ENCODE measurements at regions not wholly inside any gene's neighbourhood (a gene's known extent, or its start where the extent isn't known, plus 50 kb on each side); places are given as distances from the start of the nearest gene placed in this dataset.

DNA sequence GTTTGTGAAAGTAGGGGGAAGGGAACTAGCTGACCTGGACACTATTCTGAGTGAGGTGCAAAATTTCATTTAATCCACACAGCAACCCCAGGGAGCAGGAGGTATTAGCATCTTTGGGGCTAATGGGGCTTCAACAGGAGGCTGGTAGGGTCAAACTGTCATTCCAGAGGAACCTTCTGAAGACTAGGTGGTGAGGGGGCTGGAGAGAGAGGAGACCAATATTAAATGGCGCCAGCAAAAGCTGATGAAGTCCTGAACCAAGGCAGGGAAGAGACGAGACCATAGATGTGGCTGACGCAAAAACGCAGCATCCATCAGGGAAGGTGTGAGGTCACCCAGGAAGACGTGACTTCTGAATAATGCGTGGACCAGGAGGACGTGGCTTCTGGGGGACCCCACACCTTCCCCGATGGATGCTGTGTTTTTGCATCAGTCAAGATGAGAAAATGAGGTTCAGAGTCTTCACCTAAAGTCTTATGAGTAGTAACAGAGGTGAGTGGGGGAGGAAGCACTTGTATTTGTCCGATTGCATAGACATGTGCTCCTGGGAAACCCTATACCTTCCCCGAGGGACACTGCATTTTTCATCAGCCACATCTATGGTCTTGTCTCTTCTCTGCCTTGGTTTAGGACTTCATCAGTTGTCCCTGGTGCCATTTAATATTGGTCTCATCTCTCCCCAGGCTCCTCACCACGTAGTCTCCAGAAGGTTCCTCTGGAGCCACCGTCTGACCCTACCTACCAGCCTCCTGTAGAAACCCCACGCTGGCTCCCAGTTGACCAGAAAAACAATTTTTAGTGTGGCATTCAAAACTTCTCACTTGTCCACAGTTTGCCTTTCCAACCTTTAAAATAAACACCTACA is 188.6 kb downstream of the MYCN start:
- H3K27ac ChIP-seq (ENCODE audit: low read depth in 1 of 2, low read length in 2 of 2), result no peak overlapping the region
- no peak overlapping the region for H3K4me3 ChIP-seq (ENCODE audit: low read depth in 1 of 3, low read length in 3 of 3)
- no peaks in the 10 kb centered on the region for H3K9me3 ChIP-seq (ENCODE audit: control insufficient read depth in 4 of 4, low read length in 3 of 4)
- DNase-seq (ENCODE audit: low spot score), result peak; percentile 21
- no peak overlapping the region for H3K9ac ChIP-seq (ENCODE audit: low read depth in 1 of 2, low read length in 2 of 2)
- H3K4me1 ChIP-seq (ENCODE audit: control insufficient read depth in 4 of 4, insufficient read depth in 4 of 4, low read length in 3 of 4), result no peaks in the 10 kb centered on the region
- H3K36me3 ChIP-seq (ENCODE audit: control insufficient read depth in 4 of 4, insufficient read depth in 3 of 4, low read depth in 1 of 4, low read length in 3 of 4), result no peaks in the 10 kb centered on the region
- no peaks in the 10 kb centered on the region for H3K27me3 ChIP-seq (ENCODE audit: control insufficient read depth in 4 of 4, insufficient read depth in 4 of 4, low read length in 3 of 4)
- TF ChIP-seq NR2F2 (IDR thresholded peaks at IDR 0.05) (no peak), GABPA (IDR thresholded peaks at IDR 0.05 in 1 of 2, conservative IDR thresholded peaks at IDR 0.05 in 1 of 2) (no peak), TAF1 (conservative IDR thresholded peaks at IDR 0.05) (no peak), MAX (IDR thresholded peaks at IDR 0.05) (no peak), FOXA2 (IDR thresholded peaks at IDR 0.05) (no peak), SP1 (IDR thresholded peaks at IDR 0.05) (no peak), RAD21 (IDR thresholded peaks at IDR 0.05) (no peak), RXRA (IDR thresholded peaks at IDR 0.05) (no peak), ZBTB33 (IDR thresholded peaks at IDR 0.05) (no peak), FOXA1 (IDR thresholded peaks at IDR 0.05) (no peak), HNF4A (conservative IDR thresholded peaks at IDR 0.05) (no peak), EGR1 (IDR thresholded peaks at IDR 0.05; ENCODE audit: low read depth in 2 of 2) (no peak), HNF4G (IDR thresholded peaks at IDR 0.05) (no peak)
- TF ChIP-seq, protein P1, sequence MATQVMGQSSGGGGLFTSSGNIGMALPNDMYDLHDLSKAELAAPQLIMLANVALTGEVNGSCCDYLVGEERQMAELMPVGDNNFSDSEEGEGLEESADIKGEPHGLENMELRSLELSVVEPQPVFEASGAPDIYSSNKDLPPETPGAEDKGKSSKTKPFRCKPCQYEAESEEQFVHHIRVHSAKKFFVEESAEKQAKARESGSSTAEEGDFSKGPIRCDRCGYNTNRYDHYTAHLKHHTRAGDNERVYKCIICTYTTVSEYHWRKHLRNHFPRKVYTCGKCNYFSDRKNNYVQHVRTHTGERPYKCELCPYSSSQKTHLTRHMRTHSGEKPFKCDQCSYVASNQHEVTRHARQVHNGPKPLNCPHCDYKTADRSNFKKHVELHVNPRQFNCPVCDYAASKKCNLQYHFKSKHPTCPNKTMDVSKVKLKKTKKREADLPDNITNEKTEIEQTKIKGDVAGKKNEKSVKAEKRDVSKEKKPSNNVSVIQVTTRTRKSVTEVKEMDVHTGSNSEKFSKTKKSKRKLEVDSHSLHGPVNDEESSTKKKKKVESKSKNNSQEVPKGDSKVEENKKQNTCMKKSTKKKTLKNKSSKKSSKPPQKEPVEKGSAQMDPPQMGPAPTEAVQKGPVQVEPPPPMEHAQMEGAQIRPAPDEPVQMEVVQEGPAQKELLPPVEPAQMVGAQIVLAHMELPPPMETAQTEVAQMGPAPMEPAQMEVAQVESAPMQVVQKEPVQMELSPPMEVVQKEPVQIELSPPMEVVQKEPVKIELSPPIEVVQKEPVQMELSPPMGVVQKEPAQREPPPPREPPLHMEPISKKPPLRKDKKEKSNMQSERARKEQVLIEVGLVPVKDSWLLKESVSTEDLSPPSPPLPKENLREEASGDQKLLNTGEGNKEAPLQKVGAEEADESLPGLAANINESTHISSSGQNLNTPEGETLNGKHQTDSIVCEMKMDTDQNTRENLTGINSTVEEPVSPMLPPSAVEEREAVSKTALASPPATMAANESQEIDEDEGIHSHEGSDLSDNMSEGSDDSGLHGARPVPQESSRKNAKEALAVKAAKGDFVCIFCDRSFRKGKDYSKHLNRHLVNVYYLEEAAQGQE (IDR thresholded peaks at IDR 0.05), result no peak
- WGBS, result 85% methylated on average over 13 of the region's 13 CpGs

DNA sequence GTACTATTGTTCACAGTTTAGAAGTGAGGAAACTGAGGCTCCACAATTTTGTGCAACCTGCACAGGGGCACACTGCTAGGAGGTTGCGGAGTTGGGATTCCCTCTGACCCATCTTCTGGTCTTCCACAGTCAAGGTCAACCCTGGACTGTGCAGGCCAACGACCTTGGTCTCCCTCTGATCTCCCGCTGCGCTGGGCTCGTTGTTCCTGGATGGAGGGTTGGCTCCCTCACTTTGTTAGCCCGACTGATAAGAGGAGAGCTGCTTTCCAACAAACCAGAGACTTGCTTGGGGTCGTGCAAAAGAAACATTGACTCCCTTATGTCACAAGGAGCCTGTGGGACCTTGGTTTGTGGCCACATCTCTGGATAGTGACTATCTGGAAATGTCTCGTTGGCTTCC is 187.6 kb downstream of the MYCN start:
- Histone ChIP-seq H3K9ac (ENCODE audit: low read depth in 1 of 2, low read length in 2 of 2) (no peak overlapping the region), H3K36me3 (ENCODE audit: control insufficient read depth in 4 of 4, insufficient read depth in 3 of 4, low read depth in 1 of 4, low read length in 3 of 4) (no peaks in the 10 kb centered on the region), H3K9me3 (ENCODE audit: control insufficient read depth in 4 of 4, low read length in 3 of 4) (no peaks in the 10 kb centered on the region), H3K4me3 (ENCODE audit: low read depth in 1 of 3, low read length in 3 of 3) (no peak overlapping the region), H3K27me3 (ENCODE audit: control insufficient read depth in 4 of 4, insufficient read depth in 4 of 4, low read length in 3 of 4) (no peaks in the 10 kb centered on the region), H3K4me1 (ENCODE audit: control insufficient read depth in 4 of 4, insufficient read depth in 4 of 4, low read length in 3 of 4) (no peaks in the 10 kb centered on the region), H3K27ac (ENCODE audit: low read depth in 1 of 2, low read length in 2 of 2) (no peak overlapping the region)
- TF ChIP-seq GABPA (IDR thresholded peaks at IDR 0.05 in 1 of 2, conservative IDR thresholded peaks at IDR 0.05 in 1 of 2), result no peak
- no peak for TF ChIP-seq JUND (IDR thresholded peaks at IDR 0.05)
- no peak for TF ChIP-seq CTCF (IDR thresholded peaks at IDR 0.05; ENCODE audit: low read depth, low read length, missing input control)
- no peak for TF ChIP-seq SP1 (IDR thresholded peaks at IDR 0.05)
- TF ChIP-seq RAD21 (IDR thresholded peaks at IDR 0.05), result no peak
- TF ChIP-seq, protein P1 (IDR thresholded peaks at IDR 0.05), result no peak
- no peak for TF ChIP-seq EGR1 (IDR thresholded peaks at IDR 0.05; ENCODE audit: low read depth in 2 of 2)
- TF ChIP-seq MAX (IDR thresholded peaks at IDR 0.05), result no peak
- no peak for TF ChIP-seq HNF4G (IDR thresholded peaks at IDR 0.05)
- TF ChIP-seq HNF4A (conservative IDR thresholded peaks at IDR 0.05), result no peak
- no peak for TF ChIP-seq FOXA2 (IDR thresholded peaks at IDR 0.05)
- no peak for TF ChIP-seq RXRA (IDR thresholded peaks at IDR 0.05)
- TF ChIP-seq, protein P2, sequence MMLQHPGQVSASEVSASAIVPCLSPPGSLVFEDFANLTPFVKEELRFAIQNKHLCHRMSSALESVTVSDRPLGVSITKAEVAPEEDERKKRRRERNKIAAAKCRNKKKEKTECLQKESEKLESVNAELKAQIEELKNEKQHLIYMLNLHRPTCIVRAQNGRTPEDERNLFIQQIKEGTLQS (IDR thresholded peaks at IDR 0.05), result no peak
- WGBS, result 42% methylated on average over 8 of the region's 8 CpGs
- peak; percentile 33 for DNase-seq (ENCODE audit: low spot score)
